OCI-LY7 (cell line): ENCODE measurements at regions not wholly inside any gene's neighbourhood (a gene's known extent, or its start where the extent isn't known, plus 50 kb on each side); places are given as distances from the start of the nearest gene placed in this dataset.

Source experiments
- BruUV-seq: library from RNA; stranded (reverse); fragments of 400-500 nt; replicated peaks from 2 replicates; lab custom pipeline; 2021; lab: Mats Ljungman, UMichigan
- CTCF ChIA-PET: fragments of 300-600 bp; sonication (Branson Sonifier 250); formaldehyde crosslinking; loops from one replicate; lab custom pipeline; 2022; ENCODE audit warnings: antibody characterized with exemption; ENCODE audit not compliant: unreplicated experiment; lab: Charles Lee
- POLR2A ChIA-PET: fragments of 300-600 bp; sonication (Branson Sonifier 250); formaldehyde crosslinking; loops from one replicate; lab custom pipeline; 2022; ENCODE audit warnings: antibody characterized with exemption; lab: Charles Lee
- DNase-seq: peaks from one replicate; pipeline ENCODE4 v3.0.0-alpha.2; 2015; ENCODE audit warnings: low spot score
- H2AFZ ChIP-seq: fragments of 200-600 bp; sonication (generic), shearing (Covaris generic); 2 replicates; pipeline ENCODE4 v1.6.1; 2014; ENCODE audit warnings: mild to moderate bottlenecking, antibody characterized with exemption, low read length, moderate library complexity
- H3K27ac ChIP-seq: fragments of 200-600 bp; sonication (generic); 2 replicates; pipeline ENCODE4 v1.5.1; 2014; ENCODE audit warnings: mixed run types, low read depth, mild to moderate bottlenecking, moderate library complexity, low read length, inconsistent platforms; ENCODE audit not compliant: poor library complexity, severe bottlenecking
- H3K36me3 ChIP-seq: fragments of 200-600 bp; sonication (generic); 2 replicates; pipeline ENCODE4 v1.6.1; 2014; ENCODE audit warnings: mild to moderate bottlenecking, antibody characterized with exemption, low read length, moderate library complexity, mixed read lengths; ENCODE audit not compliant: insufficient read depth
- H3K4me1 ChIP-seq: fragments of 200-600 bp; sonication (generic); 2 replicates; pipeline ENCODE4 v1.5.1; 2014; ENCODE audit warnings: mild to moderate bottlenecking, low read length; ENCODE audit not compliant: insufficient read depth, poor library complexity, severe bottlenecking
- H3K4me2 ChIP-seq: fragments of 200-600 bp; sonication (generic); 2 replicates; pipeline ENCODE4 v1.6.1; 2014; ENCODE audit warnings: mild to moderate bottlenecking, low read length
- H3K4me3 ChIP-seq: fragments of 200-600 bp; sonication (generic); 2 replicates; pipeline ENCODE4 v1.5.1; 2014; ENCODE audit warnings: mild to moderate bottlenecking, low read depth, low read length; ENCODE audit not compliant: poor library complexity, severe bottlenecking
- H3K79me2 ChIP-seq: fragments of 200-600 bp; sonication (generic); 2 replicates; pipeline ENCODE4 v1.6.1; 2016; ENCODE audit warnings: low read depth, mild to moderate bottlenecking, low read length, moderate library complexity, mixed read lengths; ENCODE audit not compliant: insufficient read depth
- H3K9me2 ChIP-seq: fragments of 200-600 bp; sonication (generic); 2 replicates; pipeline ENCODE4 v1.6.1; 2016; ENCODE audit warnings: mild to moderate bottlenecking, low read length, mixed read lengths; ENCODE audit not compliant: insufficient read depth
- H3K9me3 ChIP-seq: fragments of 200-600 bp; sonication (generic); 2 replicates; pipeline ENCODE4 v1.6.1; 2014; ENCODE audit warnings: mild to moderate bottlenecking, mixed run types, low read length, mixed read lengths
- H4K20me1 ChIP-seq: fragments of 200-600 bp; sonication (generic); 2 replicates; pipeline ENCODE4 v1.6.1; 2014; ENCODE audit warnings: mild to moderate bottlenecking, antibody characterized with exemption, low read length, moderate library complexity, mixed read lengths; ENCODE audit not compliant: insufficient read depth
- EZH2phosphoT487 ChIP-seq: fragments of 200-600 bp; sonication (generic); IDR thresholded peaks from 2 replicates; pipeline ENCODE4 v1.6.1; 2018; ENCODE audit warnings: low read depth, borderline replicate concordance, mild to moderate bottlenecking, mixed run types, antibody characterized with exemption, low read length, moderate library complexity, mixed read lengths
- intact Hi-C: fragments of 100-400 bp; cut with micrococcal nuclease; formaldehyde crosslinking; loops from one replicate; pipeline ENCODE4 v1.10.0; 2022; ENCODE audit not compliant: unreplicated experiment
- TF ChIP-seq, protein P1 (sequence below): fragments of 200-600 bp; sonication (generic); conservative IDR thresholded peaks from 2 replicates; pipeline ENCODE4 v1.5.1; 2014; ENCODE audit warnings: mild to moderate bottlenecking, antibody characterized with exemption, low read length, moderate library complexity, mixed read lengths

DNA sequence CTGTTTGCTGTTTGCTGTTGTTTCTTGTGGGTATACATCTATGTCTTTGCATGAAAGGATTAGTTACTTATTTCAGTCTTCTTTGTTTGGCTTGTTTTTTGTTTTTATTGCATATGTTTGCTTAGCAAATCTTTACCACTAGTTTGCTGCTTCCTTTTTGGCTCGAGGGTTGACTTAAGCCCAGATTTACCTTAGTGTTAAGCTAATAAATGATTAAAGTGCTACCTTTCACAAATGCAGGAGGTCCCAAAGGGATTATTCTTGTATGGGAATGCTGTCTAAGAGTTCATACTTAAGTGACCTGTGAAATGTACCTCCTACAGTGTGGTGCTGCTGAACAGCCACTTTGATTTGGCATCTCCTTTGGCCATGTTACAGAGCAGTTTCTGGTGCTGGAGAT lies 273.5 kb upstream of the NPY start:
- H3K9me2 ChIP-seq = no peaks in the 10 kb centered on the region
- no peak overlapping the region for H2AFZ ChIP-seq
- BruUV-seq = no TSS peak
- POLR2A ChIA-PET = interaction anchor here (0.6 kb wide), 1 partner anchor 1441 kb away, joined by 4 read pairs; no protein-coding TSS in a partner anchor
- no peak overlapping the region for H3K27ac ChIP-seq
- H3K4me3 ChIP-seq = no peak overlapping the region
- no peak overlapping the region for H3K4me2 ChIP-seq
- H3K4me1 ChIP-seq = no peaks in the 10 kb centered on the region
- intact Hi-C loops = no loop called here
- no peak for TF ChIP-seq EZH2phosphoT487
- no peak for DNase-seq
- H3K36me3 ChIP-seq = no peaks in the 10 kb centered on the region
- CTCF ChIA-PET = no interaction called here
- no peaks in the 10 kb centered on the region for H3K9me3 ChIP-seq
- H4K20me1 ChIP-seq = no peaks in the 10 kb centered on the region
- no peaks in the 10 kb centered on the region for H3K79me2 ChIP-seq

DNA sequence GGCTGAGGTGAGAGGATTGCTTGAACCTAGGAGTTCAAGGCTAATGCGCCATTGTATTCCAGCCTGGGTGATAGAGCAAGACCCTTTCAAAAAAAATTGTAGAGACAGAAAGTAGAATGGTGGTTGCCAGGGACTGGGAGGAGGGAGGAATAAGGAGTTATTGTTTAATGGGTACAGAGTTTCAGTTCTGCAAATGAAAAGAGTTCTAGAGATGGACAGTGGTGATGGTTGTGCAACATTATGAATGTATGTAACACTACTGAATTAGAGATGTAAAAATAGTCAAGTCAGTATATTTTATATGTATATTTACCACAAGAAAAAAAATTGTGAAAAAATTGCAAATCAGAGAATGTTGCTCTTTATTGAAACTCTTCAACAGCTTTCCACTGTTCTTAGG lies 266.5 kb upstream of the NPY start:
- DNase-seq = no peak
- no peak for TF ChIP-seq EZH2phosphoT487
- TF ChIP-seq, protein P1, sequence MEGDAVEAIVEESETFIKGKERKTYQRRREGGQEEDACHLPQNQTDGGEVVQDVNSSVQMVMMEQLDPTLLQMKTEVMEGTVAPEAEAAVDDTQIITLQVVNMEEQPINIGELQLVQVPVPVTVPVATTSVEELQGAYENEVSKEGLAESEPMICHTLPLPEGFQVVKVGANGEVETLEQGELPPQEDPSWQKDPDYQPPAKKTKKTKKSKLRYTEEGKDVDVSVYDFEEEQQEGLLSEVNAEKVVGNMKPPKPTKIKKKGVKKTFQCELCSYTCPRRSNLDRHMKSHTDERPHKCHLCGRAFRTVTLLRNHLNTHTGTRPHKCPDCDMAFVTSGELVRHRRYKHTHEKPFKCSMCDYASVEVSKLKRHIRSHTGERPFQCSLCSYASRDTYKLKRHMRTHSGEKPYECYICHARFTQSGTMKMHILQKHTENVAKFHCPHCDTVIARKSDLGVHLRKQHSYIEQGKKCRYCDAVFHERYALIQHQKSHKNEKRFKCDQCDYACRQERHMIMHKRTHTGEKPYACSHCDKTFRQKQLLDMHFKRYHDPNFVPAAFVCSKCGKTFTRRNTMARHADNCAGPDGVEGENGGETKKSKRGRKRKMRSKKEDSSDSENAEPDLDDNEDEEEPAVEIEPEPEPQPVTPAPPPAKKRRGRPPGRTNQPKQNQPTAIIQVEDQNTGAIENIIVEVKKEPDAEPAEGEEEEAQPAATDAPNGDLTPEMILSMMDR = no peak
- H3K79me2 ChIP-seq = no peaks in the 10 kb centered on the region
- H3K27ac ChIP-seq = no peak overlapping the region
- H4K20me1 ChIP-seq = no peaks in the 10 kb centered on the region
- H2AFZ ChIP-seq = no peak overlapping the region
- no peaks in the 10 kb centered on the region for H3K9me3 ChIP-seq
- no TSS peak for BruUV-seq
- intact Hi-C loops = no loop called here
- H3K4me2 ChIP-seq = no peak overlapping the region
- CTCF ChIA-PET = no interaction called here
- H3K4me1 ChIP-seq = no peaks in the 10 kb centered on the region
- H3K4me3 ChIP-seq = no peak overlapping the region
- H3K9me2 ChIP-seq = no peaks in the 10 kb centered on the region
- POLR2A ChIA-PET = no interaction called here
- H3K36me3 ChIP-seq = no peaks in the 10 kb centered on the region

DNA sequence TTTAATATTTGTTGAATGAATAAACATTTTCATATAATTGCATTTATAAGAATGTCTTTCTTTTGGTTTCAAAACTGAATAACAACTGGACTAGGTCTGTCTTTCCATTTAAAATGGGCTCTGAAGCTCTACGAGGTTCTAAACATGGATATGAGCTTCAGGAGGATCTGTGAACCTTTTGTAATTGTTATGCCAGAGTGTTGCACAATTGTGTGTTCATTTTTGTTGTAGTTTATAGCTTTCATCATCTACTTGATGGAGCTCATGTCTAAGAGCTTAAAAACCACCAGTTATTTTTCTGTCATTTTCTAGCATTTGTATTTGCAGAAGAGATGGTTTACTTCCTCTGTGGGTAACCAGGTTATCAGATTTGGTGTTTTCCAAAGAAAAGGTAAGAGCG lies 265.7 kb upstream of the NPY start:
- TF ChIP-seq, protein P1 = no peak
- TF ChIP-seq EZH2phosphoT487 = no peak
- no TSS peak for BruUV-seq
- Histone ChIP-seq H3K4me2 (no peak overlapping the region), H3K9me2 (no peaks in the 10 kb centered on the region), H3K4me3 (no peak overlapping the region), H3K79me2 (no peaks in the 10 kb centered on the region), H3K4me1 (no peaks in the 10 kb centered on the region), H3K9me3 (no peaks in the 10 kb centered on the region), H3K27ac (no peak overlapping the region), H3K36me3 (no peaks in the 10 kb centered on the region), H4K20me1 (no peaks in the 10 kb centered on the region), H2AFZ (no peak overlapping the region)
- intact Hi-C loops = no loop called here
- DNase-seq = no peak
- CTCF ChIA-PET = no interaction called here
- POLR2A ChIA-PET = interaction anchor here (0.7 kb wide), 1 partner anchor 25 kb away, joined by 3 read pairs; no protein-coding TSS in a partner anchor
